Glutamatergic neuron (in vitro differentiated cells): ENCODE measurements at regions not wholly inside any gene's neighbourhood (a gene's known extent, or its start where the extent isn't known, plus 50 kb on each side); places are given as distances from the start of the nearest gene placed in this dataset.

Experiments
- DNase-seq: peaks from one replicate; pipeline ENCODE4 v3.0.0; 2022
- H3K27ac Mint-ChIP-seq: one replicate; pipeline ENCODE4 v1.8.0; 2020; ENCODE audit warnings: mild to moderate bottlenecking, mixed read lengths, inconsistent platforms; ENCODE audit not compliant: unreplicated experiment
- H3K27me3 Mint-ChIP-seq: one replicate; pipeline ENCODE4 v1.8.0; 2020; ENCODE audit warnings: mild to moderate bottlenecking, moderate library complexity, mixed read lengths, inconsistent platforms; ENCODE audit not compliant: unreplicated experiment
- H3K36me3 Mint-ChIP-seq: one replicate; pipeline ENCODE4 v1.8.0; 2020; ENCODE audit warnings: mild to moderate bottlenecking, mixed read lengths, inconsistent platforms; ENCODE audit not compliant: unreplicated experiment
- H3K4me1 Mint-ChIP-seq: one replicate; pipeline ENCODE4 v1.8.0; 2020; ENCODE audit warnings: mild to moderate bottlenecking, low read depth, mixed read lengths, inconsistent platforms; ENCODE audit not compliant: unreplicated experiment
- H3K4me3 Mint-ChIP-seq: one replicate; pipeline ENCODE4 v1.8.0; 2020; ENCODE audit warnings: mild to moderate bottlenecking, mixed read lengths, inconsistent platforms; ENCODE audit not compliant: unreplicated experiment
- H3K9me3 Mint-ChIP-seq: one replicate; pipeline ENCODE4 v1.8.0; 2020; ENCODE audit warnings: mild to moderate bottlenecking, moderate library complexity, mixed read lengths, inconsistent platforms; ENCODE audit not compliant: unreplicated experiment
- CTCF ChIP-seq: fragments of 200-600 bp; sonication (generic); IDR thresholded peaks from one replicate; pipeline ENCODE4 v1.5.0; 2021; ENCODE audit not compliant: partially characterized antibody, unreplicated experiment

DNA sequence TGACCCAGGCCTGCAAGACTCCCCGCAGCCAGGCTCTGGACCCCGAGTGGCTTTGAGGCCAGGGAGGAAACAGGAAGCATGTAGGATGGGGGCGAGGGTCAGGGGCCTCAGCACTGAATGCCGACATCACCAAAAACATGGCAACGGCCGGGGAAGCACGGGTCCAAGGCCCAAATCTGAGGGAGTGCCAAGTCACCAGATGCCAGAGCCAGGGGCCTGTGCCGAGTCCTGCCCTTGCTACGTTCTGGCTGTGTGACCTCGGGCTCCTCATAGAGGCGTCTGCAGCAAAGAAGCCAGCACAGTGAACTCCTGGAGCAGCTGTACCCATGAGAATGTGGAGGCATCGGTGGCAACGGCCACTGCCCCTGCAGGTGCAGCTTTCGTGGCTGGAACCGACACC, 420.7 kb downstream of the CTTN start:
- peaks cover 3% of the 10 kb centered on the region for H3K27me3 Mint-ChIP-seq
- H3K27ac Mint-ChIP-seq = no peak overlapping the region

GRCh38 chr11:70820311-70820710, 422.0 kb downstream of the CTTN start:
- Mint-ChIP-seq H3K27ac (no peak overlapping the region), H3K4me3 (no peak overlapping the region), H3K9me3 (peaks cover 2% of the 10 kb centered on the region), H3K27me3 (peaks cover 3% of the 10 kb centered on the region), H3K4me1 (peaks cover 7% of the 10 kb centered on the region), H3K36me3 (no peaks in the 10 kb centered on the region)
- no peak for DNase-seq
- no peak for TF ChIP-seq CTCF

More for the DNA sequence above, 420.7 kb downstream of the CTTN start:
- DNase-seq = no peak
- no peak for TF ChIP-seq CTCF
- Mint-ChIP-seq H3K4me3 (no peak overlapping the region), H3K36me3 (no peaks in the 10 kb centered on the region), H3K9me3 (peaks cover 1% of the 10 kb centered on the region), H3K4me1 (peaks cover 7% of the 10 kb centered on the region)

- Mint-ChIP-seq H3K27me3 (peaks cover 3% of the 10 kb centered on the region), H3K36me3 (no peaks in the 10 kb centered on the region), H3K4me3 (no peak overlapping the region), H3K4me1 (peaks cover 7% of the 10 kb centered on the region), H3K27ac (no peak overlapping the region), H3K9me3 (peaks cover 2% of the 10 kb centered on the region)
- DNase-seq = no peak
- no peak for TF ChIP-seq CTCF
These were observed 422.4 kb downstream of the CTTN start for GRCh38 chr11:70820712-70821111.

GRCh38 chr11:70823771-70824170, 425.4 kb downstream of the CTTN start:
- Mint-ChIP-seq H3K9me3 (peaks cover 2% of the 10 kb centered on the region), H3K36me3 (no peaks in the 10 kb centered on the region), H3K27me3 (peaks cover 6% of the 10 kb centered on the region), H3K4me1 (no peaks in the 10 kb centered on the region), H3K27ac (no peak overlapping the region), H3K4me3 (no peak overlapping the region)
- no peak for TF ChIP-seq CTCF
- no peak for DNase-seq

- Mint-ChIP-seq H3K4me1 (no peaks in the 10 kb centered on the region), H3K27me3 (peaks cover 6% of the 10 kb centered on the region), H3K27ac (no peak overlapping the region), H3K36me3 (no peaks in the 10 kb centered on the region), H3K9me3 (peaks cover 2% of the 10 kb centered on the region), H3K4me3 (no peak overlapping the region)
- DNase-seq = no peak
- no peak for TF ChIP-seq CTCF
These were observed 426.4 kb downstream of the CTTN start for GRCh38 chr11:70824605-70825245.
